ENCODE measurements at regions not wholly inside any gene's neighbourhood (a gene's known extent, or its start where the extent isn't known, plus 50 kb on each side); places are given as distances from the start of the nearest gene placed in this dataset.

GRCh38 chr7:125125315-125125714 lies 195.7 kb upstream of the POT1 start:
- no peak for TF ChIP-seq SUZ12 (IDR thresholded peaks at IDR 0.05)
- no peak for TF ChIP-seq SP1 (IDR thresholded peaks at IDR 0.05)
- no peak for TF ChIP-seq NFRKB (IDR thresholded peaks at IDR 0.05)
- TF ChIP-seq ELF4 (IDR thresholded peaks at IDR 0.05): no peak
- TF ChIP-seq HDGF (IDR thresholded peaks at IDR 0.05; ENCODE audit: borderline replicate concordance): no peak
- no peak for TF ChIP-seq BHLHE40 (IDR thresholded peaks at IDR 0.05; ENCODE audit: borderline replicate concordance)
- no peak for TF ChIP-seq FOXM1 (IDR thresholded peaks at IDR 0.05; ENCODE audit: borderline replicate concordance)
- TF ChIP-seq FOXK2 (IDR thresholded peaks at IDR 0.05): no peak
- no peak for TF ChIP-seq ZNF384 (IDR thresholded peaks at IDR 0.05)
- no peak for TF ChIP-seq ARNT (IDR thresholded peaks at IDR 0.05)
- no peak for TF ChIP-seq LEF1 (IDR thresholded peaks at IDR 0.05; ENCODE audit: borderline replicate concordance)
- TF ChIP-seq TARDBP (IDR thresholded peaks at IDR 0.05): no peak
- TF ChIP-seq FOXA1 (IDR thresholded peaks at IDR 0.05): no peak

All from HEK293T (cell line).